HG03520 (cell line): ENCODE measurements at regions not wholly inside any gene's neighbourhood (a gene's known extent, or its start where the extent isn't known, plus 50 kb on each side); places are given as distances from the start of the nearest gene placed in this dataset.
"Not testable (repeated sequence)": the region's sequence is repeated elsewhere in the genome, so short reads cannot be mapped to it uniquely, and the experiment has no call there.

Experiments
- ATAC-seq: cut with Tn5 transposase; IDR thresholded peaks from one replicate; pipeline ENCODE4 v1.9.1; 2021; ENCODE audit warnings: mild to moderate bottlenecking, moderate library complexity; ENCODE audit not compliant: unreplicated experiment

DNA sequence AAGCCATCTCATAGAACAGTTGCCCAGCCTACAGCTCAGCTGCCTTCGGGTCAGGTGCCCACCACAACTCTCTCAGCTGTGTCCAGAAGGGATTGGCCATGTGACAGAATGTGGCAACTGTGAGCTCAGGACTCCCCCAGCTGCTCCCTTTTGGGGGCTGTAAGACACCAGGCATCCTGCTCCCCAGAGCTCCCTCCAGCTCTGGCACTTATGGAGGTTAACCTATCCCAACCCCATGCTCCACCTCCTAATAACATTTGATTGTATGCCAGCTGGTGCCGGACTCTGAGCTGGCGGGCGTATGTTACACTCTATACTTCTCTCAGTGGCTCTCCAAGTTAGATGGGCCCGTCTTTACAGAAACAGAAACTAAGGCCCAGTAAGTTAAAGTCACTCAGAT lies 222.8 kb downstream of the FAM43A start:
- no peak for ATAC-seq

DNA sequence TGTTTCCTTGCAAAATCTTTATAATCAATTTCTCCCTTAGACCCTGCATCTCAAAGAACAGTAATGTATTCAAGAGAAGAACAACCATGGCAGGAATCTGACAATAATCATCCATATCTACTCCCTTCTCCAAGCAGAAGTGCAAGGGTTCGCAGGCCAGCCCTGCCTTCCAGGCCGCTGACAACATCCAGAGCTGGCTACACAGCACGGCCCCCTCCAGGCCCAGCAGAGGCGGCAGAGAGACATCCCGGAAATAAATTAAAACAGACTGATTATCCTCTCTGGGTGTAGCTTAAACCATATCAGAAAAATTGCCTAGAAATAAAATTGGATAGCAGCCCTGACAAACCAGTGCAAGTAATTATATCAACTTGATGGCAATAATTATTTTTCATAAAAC lies 223.3 kb downstream of the FAM43A start:
- ATAC-seq = no peak

DNA sequence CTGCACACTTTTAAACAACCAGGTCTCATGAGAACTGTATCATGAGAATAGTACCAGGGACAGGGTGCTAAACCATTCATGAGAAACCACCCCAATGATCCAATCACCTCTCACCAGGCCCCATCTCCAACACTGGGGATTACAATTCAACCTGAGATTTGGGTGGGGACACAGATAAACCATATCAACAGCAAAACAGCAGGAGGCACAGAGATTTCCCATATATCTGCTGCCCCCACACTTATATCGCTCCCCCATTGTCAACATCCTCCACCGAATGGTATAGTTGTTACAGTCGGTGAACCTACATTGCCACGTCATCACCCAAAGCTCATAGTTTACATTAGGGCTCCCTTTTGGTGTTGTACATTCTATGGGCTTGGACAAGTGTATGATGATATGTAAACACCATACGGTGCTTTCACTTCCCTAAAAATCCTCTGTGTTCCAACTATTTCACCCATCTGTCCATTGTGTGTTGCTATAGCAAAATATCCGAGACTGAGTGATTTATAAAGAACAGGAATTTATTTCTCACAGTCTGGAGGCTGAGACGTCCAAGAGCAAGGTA lies 224.8 kb downstream of the FAM43A start:
- ATAC-seq = no peak

DNA sequence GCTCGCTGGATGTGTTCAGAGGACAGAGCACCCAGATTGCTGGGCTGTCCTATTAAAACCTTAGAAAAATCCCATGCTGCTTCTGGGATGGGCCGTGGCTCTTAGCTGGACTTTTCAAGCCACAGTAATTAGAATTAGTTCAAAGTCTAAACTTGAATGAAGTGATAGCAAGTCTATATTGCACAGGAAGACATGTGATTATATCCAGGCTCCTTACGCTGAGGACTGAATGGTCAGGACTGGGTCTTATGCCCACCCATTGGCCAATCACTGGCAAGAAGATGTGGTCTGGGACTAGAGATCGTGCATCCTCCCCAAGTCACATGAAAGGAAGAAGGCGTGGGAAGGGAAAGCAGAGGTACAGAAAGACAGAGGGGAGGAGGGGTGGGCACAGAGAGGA lies 227.6 kb downstream of the FAM43A start:
- no peak for ATAC-seq

DNA sequence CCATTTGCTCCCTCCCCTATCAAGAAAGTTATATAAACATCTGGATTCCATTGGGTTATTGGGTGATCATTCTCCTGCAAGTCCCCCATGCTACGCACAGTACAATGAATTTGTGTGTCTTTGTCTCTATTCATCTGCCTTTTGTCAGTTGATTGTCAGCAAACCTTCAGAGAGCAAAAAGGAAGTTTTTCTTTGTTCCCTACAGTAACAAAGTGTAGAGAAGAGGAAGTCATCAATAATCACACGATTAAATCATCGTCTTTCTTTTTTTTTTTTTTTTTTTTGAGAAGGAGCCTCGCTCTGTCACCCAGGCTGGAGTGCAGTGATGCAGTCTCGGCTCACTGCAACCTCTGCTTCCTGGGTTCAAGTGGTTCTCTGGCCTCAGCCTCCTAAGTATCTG lies 239.2 kb downstream of the FAM43A start:
- not testable (repeated sequence) for ATAC-seq

DNA sequence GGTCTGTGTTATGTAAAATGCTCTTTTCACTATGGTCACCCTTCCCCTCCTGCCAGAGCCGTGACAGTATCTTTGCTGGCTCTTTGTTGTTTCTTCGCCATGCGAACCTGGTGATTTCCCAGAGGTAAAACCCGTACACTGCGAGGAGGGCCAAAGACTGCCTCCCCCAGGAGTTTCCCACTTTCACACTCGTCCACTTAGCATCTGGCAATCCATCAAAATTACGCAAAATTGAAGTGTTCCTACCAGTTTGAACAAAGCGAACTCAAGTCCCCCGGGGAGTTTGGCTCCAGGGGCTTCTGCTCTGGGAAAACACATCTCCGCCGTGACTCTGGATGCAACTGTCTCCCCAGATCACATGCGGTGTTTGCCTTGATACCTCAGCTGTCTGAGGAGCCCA lies 239.9 kb downstream of the FAM43A start:
- ATAC-seq = no peak

GRCh38 chr3:194928227-194928626 lies 242.5 kb downstream of the FAM43A start:
- no peak for ATAC-seq

GRCh38 chr3:194928831-194929577 lies 243.3 kb downstream of the FAM43A start:
- ATAC-seq = no peak

DNA sequence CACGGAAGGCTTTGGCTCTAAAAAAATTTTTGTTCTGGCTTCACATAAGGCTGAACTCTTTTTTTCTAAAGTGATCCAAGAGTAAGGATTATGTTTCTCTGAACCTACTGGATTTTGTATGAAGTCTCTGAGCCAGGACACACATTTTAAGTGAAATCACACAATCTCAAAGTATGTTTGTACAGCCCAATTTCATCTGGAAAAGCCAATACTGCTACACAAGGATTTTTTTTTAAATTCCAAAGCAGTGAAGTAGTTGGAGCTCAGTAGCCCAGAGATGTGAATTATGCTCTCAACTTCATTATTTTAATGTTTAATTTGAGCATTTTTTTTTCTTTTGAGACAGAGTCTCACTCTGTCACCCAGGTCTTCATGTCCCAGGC lies 243.9 kb downstream of the FAM43A start:
- ATAC-seq = no peak

DNA sequence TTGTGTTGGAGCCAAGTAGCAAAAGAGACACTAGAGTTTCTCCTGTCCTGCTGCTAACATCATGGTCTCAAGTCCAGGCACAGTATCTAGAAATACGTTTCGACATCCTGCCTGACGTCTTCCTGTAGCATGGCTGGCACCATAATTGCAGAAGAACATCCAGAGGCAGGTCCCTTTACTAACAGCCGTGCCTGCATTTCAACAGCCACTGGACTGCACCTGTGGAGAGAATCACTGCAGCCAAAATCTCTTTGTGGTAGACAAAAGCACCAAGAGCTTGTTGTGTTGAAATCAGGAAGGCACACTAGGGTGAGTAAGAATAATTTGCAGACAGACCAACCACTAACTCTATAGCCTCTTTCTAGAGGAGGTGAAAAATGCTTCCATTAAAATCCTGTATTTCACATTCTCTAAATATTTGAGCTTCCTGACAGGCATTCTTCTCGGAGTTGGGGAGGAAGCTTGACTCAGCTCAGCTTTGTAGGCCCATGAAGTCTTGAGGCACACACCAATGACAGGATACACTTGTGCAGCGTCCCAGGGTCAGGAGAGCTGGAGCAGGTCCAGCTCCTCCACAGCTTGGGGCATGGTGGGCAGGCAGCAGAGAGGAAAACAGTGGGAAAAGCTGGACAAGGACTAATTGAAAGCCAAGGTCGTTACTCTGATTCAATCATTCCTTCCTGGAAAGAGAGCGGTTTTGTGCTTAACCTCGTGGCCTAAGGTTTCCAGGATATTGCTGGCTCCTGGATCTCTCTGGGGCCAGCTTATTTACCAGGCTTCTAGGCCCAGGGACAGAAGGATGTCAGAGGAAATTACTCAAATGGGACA lies 244.9 kb downstream of the FAM43A start:
- ATAC-seq = no peak

DNA sequence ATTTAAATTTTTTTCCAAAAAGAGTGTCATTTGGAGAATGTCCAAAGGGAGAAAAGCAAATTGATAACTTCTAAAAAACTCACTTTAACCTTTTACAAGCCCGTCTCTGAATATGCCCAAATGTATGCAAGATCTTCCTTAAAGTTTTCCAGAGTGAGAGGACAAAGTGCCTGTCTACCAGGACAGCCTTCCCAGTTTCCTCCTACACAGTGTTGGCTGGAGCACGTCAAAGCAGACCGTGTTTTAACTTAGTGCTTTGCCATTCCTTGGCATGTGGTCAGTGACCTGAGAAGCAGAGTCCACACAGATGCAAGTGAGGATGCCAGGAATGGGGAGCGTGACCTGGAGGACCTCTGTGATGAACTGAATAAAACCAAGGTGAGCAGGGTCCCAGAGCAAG lies 245.7 kb downstream of the FAM43A start:
- ATAC-seq = no peak

DNA sequence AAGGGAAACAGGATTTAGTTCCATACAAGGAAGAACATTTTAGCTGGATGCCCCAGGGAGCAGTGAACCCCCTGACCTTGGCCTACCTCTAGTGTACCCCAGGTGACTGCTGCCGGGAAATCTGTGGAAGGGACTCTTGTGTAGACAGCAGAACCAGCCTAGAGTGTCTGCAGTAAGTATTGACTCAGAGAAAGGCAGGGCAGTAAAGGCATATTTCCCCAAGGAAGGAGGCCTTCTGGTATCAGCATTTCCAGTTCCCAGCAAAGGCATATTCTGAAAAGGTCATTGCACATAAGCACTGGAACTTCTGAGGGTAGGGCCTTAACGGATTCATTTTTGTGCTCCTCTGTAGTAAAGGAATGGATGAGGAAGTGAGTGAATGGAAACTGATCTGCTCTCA lies 246.2 kb downstream of the FAM43A start:
- no peak for ATAC-seq

GRCh38 chr3:194933465-194933864 lies 247.8 kb downstream of the FAM43A start:
- no peak for ATAC-seq

GRCh38 chr3:194935061-194935460 lies 249.4 kb downstream of the FAM43A start:
- no peak for ATAC-seq

DNA sequence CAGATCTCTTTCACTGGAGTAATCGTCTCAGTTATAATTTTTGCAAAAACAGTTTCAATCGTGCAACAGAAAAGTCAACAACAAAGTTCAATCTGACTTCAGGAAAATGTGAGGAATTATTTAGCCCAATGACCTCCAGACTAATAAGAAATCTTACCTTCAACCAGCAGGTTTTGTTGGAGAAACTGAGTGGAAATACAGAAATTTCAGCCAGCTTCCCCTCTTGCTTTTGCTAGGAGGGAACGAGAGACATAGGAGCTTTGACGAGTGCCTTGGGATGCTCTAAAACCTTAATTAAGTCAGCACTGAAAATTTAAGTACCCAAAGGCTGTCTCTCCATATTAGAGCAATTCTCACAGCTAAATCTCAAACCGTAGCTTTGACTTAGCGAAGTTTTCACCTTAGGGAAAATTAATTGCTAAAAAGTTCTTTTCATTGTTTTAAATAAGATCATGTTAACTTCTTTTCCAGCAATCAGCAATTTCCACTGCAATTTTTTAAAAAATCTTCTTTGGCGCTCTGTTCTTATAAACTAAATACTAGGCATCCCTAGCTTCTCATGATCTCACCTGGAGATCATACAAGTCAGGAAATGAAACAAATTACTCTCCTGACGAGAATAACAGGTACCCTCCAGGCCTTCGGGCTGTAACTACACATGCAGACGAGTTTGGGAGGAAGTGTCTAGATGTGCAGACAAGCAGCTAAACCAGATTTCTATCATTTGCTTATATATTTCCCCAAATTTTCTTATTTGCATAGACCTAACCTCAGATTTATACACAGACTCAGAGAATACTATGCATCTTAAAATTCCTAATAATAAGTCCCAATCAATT lies 250.2 kb downstream of the FAM43A start:
- ATAC-seq = no peak

GRCh38 chr3:194936659-194937058 lies 251.0 kb downstream of the FAM43A start:
- ATAC-seq = no peak

GRCh38 chr3:194937144-194937543 lies 251.5 kb downstream of the FAM43A start:
- no peak for ATAC-seq

DNA sequence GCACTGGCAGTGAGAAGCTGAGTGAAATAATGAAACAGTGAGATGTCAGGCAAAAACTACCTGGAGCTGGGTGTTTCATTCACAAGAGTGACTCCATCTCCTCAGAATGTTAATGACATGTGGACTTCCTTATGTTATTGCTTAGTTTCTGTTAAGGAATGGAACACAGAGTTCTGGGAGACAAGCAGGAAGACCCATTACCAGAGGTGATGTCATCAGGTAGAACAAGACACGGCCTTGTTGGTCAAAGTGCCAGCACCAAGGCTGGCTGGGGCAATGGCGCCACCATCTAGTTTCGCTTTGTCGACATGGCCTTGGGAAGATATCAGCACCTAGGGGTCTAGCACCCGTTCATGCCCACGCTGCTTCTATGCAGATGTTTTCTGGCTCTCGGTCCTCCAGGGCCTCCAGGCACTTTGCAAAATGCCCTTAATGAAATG lies 252.2 kb downstream of the FAM43A start:
- ATAC-seq = no peak

GRCh38 chr3:194938845-194939531 lies 253.3 kb downstream of the FAM43A start:
- no peak for ATAC-seq

DNA sequence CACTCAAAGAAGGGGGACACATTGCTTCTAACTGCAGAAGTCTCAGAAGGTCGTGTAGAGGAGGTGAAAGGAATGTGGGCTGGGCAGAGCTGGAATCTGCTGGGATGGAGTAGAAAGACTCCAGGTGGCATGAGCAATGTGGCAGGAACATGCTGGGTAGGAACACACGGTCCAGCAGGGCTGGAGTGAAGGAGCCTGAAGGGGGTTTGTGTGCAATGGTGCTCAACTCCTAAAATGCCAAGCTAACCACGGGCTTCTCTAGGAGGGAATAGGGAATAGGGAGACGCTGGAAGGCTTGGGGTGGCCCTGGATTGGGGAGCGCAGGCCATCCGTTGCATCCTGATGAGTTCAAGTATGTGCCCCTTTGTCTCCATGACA lies 253.8 kb downstream of the FAM43A start:
- ATAC-seq = no peak
